ENCODE measurements at regions not wholly inside any gene's neighbourhood (a gene's known extent, or its start where the extent isn't known, plus 50 kb on each side); places are given as distances from the start of the nearest gene placed in this dataset.

DNA sequence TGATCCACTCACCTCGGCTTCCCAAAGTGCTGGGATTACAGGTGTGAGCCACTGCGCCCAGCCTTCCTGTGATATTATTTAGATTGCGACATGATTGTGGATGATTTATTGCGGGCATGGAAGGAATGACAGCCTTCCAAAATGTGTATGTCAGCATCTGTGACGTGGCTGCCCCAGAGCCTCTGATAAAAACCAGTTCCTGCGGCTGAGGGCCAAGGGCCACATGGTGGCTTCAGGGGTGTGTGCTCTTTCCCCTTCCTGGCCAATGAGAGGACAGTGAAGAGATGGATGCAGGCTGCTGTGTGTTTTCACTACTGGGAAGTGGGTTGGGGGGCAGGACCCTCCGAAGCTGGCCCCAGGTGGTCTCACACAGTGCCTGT lies 57.4 kb upstream of the HGFAC start:
- TF ChIP-seq, protein P1, sequence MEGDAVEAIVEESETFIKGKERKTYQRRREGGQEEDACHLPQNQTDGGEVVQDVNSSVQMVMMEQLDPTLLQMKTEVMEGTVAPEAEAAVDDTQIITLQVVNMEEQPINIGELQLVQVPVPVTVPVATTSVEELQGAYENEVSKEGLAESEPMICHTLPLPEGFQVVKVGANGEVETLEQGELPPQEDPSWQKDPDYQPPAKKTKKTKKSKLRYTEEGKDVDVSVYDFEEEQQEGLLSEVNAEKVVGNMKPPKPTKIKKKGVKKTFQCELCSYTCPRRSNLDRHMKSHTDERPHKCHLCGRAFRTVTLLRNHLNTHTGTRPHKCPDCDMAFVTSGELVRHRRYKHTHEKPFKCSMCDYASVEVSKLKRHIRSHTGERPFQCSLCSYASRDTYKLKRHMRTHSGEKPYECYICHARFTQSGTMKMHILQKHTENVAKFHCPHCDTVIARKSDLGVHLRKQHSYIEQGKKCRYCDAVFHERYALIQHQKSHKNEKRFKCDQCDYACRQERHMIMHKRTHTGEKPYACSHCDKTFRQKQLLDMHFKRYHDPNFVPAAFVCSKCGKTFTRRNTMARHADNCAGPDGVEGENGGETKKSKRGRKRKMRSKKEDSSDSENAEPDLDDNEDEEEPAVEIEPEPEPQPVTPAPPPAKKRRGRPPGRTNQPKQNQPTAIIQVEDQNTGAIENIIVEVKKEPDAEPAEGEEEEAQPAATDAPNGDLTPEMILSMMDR (IDR thresholded peaks at IDR 0.05 in 8 of 11, conservative IDR thresholded peaks at IDR 0.05 in 3 of 11) = no peak
- TF ChIP-seq POLR2A (IDR thresholded peaks at IDR 0.05) = no peak

Measured in spleen (tissue), 7 donors.